T-helper 2 cell (primary cell): ENCODE measurements at regions not wholly inside any gene's neighbourhood (a gene's known extent, or its start where the extent isn't known, plus 50 kb on each side); places are given as distances from the start of the nearest gene placed in this dataset.
"Not testable (repeated sequence)": the region's sequence is repeated elsewhere in the genome, so short reads cannot be mapped to it uniquely, and the experiment has no call there.

Experiments
- DNase-seq, 5 experiments: peaks; one replicate each; pipeline versions ENCODE4 v3.0.0 to v3.0.0-alpha.2; 2012 to 2022

DNA sequence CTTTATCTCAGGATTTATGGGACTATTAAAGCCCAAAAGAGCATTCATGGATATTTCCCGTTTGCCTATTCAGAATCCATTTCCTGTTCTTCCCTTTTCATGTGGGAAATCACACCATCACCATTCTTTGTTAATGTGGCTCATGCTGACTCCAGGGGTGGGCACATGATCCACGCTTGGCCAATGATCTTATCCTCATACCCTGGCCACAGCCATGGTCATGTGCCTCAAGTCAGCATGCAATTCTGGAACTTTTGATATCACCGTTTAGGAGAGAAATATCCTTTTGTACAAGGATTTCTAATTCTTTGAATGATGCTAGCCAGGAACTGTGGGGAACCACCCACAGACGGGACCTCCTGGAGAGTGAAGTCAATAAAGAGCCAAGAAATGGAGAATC, 272.2 kb downstream of the PRELID2 start:
- DNase-seq: no peak

- no peak for DNase-seq
Observed at GRCh38 chr5:145558288-145558687, 276.9 kb downstream of the PRELID2 start.

DNA sequence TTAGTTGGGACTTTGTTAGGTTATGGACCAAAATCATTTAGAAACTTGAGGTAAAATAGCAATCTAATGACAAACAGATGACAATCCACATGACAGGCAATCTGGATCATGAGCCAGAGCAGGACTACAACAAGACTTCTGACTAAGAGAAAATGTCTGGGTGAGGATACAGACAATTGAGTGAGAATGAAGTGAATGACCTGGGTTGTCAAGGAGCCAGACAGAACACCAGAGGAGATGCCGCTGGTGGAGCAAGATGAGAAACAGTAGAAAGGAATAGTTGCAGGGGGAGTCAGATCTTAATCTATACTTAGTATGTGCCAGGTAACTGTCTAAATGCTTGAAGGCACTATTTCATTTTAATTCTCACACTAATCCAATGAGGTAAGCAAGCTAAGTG, 277.8 kb downstream of the PRELID2 start:
- no peak for DNase-seq

DNA sequence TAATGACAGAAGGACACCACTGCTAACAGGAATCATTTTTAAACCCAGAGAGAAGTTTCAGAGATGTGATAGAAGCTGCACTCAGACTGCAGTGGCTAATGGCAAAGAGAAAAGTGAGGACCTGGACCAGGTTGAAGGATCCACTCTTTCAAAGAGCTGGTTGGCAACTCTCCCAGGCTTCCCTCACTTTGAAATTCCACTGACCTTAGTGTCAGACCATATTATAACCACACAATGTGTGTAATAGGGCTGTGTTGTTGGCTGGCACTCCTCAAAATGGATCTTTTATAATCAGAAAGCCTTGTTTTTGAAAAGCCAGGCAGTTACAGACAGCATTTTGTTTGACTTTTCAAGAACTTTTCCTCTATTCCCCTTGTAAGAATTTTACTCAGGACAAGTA, 280.7 kb downstream of the PRELID2 start:
- DNase-seq: no peak

DNA sequence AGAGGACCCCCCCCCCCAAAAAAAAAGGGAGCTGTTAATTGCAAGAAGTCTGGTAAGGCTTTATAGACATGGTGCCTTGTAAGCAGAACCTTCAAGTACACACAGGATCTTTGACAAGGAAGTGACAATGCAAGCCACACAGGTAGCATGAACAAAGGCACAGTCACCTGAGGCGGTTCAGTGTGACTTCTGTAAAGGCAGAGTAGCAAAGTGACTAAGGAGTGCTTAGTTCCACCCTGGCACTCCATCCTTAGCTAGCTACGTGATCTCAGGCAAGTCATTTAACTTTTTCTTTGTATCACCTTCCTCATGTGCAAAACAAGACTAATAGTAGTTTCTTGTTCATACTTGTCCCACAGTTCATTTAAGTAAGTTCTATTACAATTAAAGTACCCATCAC, 282.0 kb downstream of the PRELID2 start:
- no peak for DNase-seq

DNA sequence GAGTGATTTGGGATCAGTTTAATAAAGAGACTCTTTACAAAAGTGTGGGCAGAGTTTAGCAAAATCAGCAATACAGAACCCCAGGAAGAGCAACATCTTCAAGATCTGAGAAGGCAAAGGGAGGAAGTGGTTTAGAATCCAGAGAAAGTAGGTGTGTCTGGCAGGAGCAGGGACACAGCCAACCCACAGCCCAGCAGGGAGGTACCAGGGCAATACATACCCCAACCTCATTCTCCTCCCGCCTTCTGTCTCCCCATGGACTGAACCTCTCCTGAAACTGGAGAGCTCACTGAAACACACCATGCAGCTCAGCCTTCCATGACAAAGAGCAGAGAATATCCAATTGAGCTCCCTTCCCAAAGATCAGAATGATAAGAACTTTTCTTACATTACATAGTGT, 283.4 kb downstream of the PRELID2 start:
- no peak for DNase-seq

DNA sequence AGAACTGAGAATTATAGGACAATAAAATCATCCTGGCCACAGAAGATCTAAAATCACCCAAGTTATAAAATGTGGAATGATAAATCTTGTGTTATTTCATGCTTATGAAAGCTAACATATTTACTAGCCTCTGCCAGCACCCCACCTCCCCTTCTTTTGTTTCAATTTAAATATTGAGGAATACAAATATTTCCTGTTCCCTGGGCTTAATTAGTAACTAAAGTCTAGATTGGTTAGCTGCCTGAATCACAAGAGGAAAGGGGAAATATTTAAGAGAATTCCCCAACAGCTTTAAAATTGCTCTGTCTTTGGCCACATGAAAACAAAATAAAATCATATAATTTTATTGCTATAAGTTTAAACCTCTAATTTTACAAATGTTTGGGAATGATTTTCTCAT, 287.0 kb downstream of the PRELID2 start:
- no peak for DNase-seq

- DNase-seq: no peak
Observed at GRCh38 chr5:145544401-145544800, 290.7 kb downstream of the PRELID2 start.

- no peak for DNase-seq
Observed at GRCh38 chr5:145543968-145544367, 291.2 kb downstream of the PRELID2 start.

DNA sequence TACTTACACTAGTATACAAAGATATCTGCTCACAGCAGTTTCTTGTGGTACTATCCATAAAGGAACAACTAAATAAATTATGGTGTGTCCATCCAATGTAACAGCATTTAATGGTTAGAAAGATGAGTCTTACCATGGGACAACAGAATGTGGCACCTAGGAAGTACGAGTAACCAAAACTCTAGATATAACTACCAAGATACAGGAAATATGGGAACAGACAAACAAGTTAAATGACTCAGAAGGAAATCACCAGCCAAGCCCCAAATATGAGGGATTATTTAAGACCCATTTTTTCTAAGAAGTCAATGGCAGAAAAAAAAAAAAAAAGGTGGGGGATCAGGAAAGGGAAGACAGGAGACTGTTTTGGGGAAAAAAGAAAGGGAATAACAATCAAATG, 294.8 kb downstream of the PRELID2 start:
- DNase-seq: no peak

DNA sequence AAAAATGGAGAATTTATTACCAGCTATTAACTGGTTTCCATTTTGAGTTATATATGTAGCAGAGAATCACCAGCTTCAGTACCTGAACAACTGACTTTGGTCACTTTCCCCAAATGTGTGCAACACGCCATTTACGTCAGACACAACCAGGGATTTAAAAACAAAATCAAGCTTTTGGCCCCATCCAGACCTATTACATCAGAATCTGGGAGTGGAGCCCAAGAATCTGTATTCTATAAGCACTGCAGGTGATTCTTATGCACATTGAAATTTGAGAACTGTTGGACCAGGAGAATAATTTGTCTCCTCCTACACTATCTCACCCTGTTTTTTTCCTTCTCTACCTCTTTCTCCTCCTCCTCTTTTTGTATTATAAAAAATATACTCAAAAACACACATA, 295.9 kb downstream of the PRELID2 start:
- DNase-seq: no peak

- DNase-seq: no peak
Observed at GRCh38 chr5:145536133-145536532, 299.0 kb downstream of the PRELID2 start.

DNA sequence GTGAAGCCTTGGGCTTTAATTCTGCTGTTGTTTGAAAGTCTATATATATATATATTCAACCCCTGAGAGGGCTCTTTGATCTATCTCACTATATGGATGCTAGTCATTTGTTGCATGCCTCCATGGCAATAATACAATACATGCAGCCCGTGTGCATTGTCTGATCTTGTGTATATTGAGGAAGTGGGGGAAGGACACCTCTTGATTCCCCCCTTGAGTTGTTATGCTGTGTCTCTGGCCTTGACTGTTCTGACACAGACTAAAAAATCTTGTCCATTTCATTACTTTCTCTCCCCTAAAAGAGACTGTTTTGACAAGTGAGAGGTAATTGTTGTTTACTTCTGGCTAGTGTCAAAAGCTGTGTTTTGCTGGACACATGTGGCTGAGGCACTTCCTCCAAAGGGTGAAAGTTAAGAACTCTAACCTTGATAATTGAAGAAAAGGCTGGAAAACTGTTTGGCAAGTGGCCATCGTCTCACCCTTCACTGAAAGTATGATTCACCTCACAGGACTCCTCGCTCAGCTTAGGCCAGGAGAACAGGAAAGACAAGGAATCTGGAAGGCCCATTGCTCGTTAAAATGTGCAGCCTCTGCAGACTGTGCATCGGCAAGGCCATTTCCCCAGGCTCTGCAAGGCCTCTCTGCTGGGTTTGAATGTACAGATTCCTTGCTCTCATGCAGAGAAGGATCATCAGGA, 304.0 kb downstream of the PRELID2 start:
- no peak for DNase-seq

DNA sequence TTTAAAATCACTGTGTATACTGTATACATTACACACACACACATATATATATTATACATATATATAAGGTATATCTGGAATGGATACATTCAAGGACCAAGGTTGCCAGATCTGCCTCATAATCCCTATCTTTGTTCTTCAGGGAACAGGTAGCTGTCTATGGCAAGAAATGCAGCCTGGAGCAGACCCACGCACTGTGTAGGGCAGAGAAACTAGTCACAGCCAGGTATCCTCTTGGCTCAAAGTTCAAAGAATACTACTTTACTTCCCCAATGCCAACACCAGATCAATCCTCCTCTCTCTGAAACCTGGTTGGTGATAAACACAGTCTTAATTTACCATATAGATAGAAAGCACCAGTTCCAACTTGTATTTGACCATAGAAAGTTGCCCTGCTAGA, 313.6 kb downstream of the PRELID2 start:
- DNase-seq: no peak

DNA sequence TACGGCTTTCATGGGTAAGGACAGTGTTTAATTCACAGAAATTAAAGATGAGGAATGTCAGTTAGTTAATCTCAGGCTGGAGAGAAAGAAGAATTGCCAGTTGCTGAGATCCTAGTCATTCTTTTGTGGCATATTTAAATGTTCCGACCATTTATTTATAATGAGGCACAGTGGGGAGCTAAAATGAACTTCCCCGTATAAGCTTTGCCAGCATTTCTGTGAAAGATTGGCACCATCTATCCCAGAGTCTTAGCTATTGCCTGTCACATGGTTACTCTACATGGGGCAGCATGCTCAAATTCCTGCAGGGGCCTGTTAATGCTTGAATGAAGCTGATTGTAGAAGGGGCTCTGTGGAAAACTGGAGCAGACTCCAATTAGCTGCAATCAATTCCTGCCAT, 314.1 kb downstream of the PRELID2 start:
- DNase-seq: no peak

- DNase-seq: no peak
Observed at GRCh38 chr5:145520335-145520734, 314.8 kb downstream of the PRELID2 start.

DNA sequence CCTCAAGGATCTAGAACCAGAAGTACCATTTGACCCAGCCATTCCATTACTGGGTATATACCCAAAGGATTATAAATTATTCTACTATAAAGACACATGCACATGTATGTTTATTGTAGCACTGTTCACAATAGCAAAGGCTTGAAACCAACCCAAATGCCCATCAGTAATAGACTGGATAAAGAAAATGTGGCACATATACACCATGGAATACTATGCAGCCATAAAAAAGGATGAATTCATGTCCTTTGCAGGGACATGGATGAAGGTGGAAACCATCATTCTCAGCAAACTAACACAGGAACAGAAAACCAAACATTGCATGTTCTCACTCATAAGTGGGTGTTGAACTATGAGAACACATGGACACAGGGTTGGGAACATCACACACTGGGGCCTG, 317.6 kb downstream of the PRELID2 start:
- not testable (repeated sequence) for DNase-seq

GRCh38 chr5:145511351-145511750, 323.8 kb downstream of the PRELID2 start:
- DNase-seq: no peak

- DNase-seq: no peak
Observed at GRCh38 chr5:145510769-145511168, 324.4 kb downstream of the PRELID2 start.

DNA sequence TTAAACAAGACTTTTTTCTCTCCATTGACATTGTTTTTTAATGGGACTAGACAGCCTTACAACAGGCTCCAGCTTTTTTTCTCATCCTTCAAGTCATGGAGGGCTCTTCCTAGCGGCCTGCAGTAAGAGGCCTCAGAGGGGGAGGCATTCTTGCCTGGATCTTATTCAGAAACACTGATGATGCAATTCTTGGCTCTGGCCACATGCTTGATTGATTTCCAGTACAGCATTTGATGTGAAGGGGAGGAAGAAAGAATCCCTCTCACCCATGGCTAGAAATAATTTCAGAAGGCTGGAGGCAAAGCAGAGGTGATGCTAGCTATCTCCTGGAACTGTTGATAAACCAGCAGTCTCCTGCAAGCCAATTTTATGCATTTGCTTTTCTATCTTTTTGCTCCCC, 324.8 kb downstream of the PRELID2 start:
- no peak for DNase-seq

GRCh38 chr5:145509336-145510136, 325.6 kb downstream of the PRELID2 start:
- no peak for DNase-seq

- no peak for DNase-seq
Observed at GRCh38 chr5:145506185-145506850, 328.8 kb downstream of the PRELID2 start.

GRCh38 chr5:145502906-145503305, 332.2 kb downstream of the PRELID2 start:
- no peak for DNase-seq

DNA sequence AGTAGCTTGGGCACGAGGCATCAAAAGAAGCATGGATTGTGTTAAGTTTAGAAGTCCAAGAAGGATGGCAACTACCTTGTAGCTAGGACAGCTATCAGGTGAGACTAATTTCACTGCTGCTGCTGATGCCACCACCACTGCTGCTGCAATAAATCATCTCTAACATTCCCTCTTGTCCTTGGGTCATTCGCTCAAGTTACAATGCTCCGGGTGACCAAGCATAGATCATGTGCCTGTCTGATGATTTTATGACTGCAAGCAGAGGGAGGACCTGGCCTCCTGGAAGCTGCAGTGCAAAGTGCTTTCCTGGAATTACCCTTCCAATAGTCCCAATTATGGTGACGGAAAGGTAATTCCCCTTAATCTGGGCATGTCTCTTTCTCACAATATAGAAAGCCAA, 334.4 kb downstream of the PRELID2 start:
- no peak for DNase-seq
